Stimulated activated CD4-positive, alpha-beta T cell treated with anti-CD3 and anti-CD28 coated beads, Interleukin-1b, Interleukin-23, amount 100 ng/mL, for 48 hours (primary cell): ENCODE measurements at regions not wholly inside any gene's neighbourhood (a gene's known extent, or its start where the extent isn't known, plus 50 kb on each side); places are given as distances from the start of the nearest gene placed in this dataset.

ENCODE experiments used
- DNase-seq: peaks from one replicate; pipeline ENCODE4 v3.0.0-alpha.2; 2020

GRCh38 chr13:109669234-109669612 is 117.2 kb downstream of the IRS2 start:
- no peak for DNase-seq

- DNase-seq: no peak
These were observed 117.8 kb downstream of the IRS2 start for GRCh38 chr13:109668433-109669233.

GRCh38 chr13:109667807-109668291 is 118.5 kb downstream of the IRS2 start:
- no peak for DNase-seq

DNA sequence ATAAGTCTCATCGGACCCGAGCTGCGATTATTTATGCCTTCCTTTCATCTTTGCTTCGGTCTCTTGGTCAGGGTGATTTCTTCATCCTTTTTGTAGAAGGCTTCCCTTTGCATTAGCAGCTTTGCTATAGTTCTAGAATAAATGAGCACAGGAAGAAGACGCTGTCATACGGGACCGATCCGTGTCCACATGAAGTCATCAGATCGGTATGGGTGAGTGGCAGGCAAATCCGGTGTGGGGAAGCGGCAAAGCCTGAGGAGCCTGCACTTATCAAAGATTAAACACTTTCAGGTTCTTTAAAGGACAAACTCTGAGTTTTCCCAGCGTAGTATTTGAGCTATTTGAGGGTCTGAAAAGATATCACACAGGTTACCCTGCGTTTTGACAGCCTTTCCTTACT is 119.3 kb downstream of the IRS2 start:
- no peak for DNase-seq

DNA sequence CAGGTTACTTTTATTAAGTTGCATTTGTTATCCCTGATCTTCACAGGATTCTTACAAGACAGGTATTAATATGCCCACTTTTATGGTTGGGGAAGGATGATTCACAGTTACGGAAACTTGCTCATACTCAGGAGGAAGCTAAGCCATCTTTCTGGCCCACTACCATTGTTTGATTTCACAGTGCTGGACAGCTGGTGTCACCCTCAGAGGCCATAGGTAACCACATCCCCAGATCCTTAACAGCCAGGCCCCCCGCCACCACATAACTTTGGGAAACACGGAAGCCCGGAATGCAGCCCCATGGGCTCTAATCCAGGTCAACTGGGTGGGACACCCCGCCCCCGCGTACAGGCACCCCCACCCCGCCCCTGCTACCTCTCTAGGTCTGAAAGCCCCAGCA is 119.7 kb downstream of the IRS2 start:
- DNase-seq: no peak

DNA sequence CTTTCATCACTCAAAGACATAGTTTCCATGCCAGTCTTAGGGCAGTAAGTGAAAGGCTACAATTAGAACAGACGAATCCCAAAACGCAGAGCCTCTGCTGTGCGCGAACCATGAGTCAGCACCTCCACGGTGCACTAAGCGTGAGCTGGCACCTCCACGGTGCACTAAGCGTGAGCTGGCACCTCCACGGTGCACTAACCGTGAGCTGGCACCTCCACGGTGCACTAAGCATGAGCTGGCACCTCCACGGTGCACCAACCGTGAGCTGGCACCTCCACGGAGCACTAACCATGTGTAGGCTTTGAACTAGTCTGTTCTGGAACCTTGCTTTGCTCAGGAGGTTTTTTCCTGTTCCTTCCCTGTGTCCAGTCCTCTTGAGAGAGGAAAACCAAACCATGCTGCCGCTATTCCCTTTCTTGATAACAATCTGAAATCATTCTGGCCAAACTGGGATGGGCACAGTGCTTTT is 120.6 kb downstream of the IRS2 start:
- DNase-seq: no peak

- no peak for DNase-seq
These were observed 121.1 kb downstream of the IRS2 start for GRCh38 chr13:109665240-109665639.

- no peak for DNase-seq
These were observed 129.0 kb downstream of the IRS2 start for GRCh38 chr13:109657395-109657794.

DNA sequence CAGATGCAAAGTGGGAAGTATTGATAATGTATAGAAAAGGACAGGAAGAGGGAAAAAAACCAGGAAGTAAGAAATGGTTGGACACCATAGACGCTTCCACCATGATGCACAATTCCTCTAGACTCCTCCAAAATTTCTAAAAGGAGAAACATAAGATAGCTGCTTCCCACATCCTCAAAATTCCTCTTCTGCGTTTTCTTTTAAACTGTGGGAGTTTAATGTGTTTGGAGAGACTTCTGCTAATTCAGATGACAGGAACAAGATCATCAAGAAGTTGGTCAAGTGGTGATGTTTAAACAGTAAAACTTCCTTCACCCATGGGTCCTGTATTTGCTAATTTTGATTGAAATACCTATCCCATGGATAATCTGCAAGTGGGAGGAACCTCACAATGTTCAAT is 130.2 kb downstream of the IRS2 start:
- DNase-seq: no peak

GRCh38 chr13:109655611-109656010 is 130.8 kb downstream of the IRS2 start:
- DNase-seq: no peak

- DNase-seq: no peak
These were observed 131.2 kb downstream of the IRS2 start for GRCh38 chr13:109655206-109655600.

GRCh38 chr13:109654341-109655205 is 131.8 kb downstream of the IRS2 start:
- no peak for DNase-seq

DNA sequence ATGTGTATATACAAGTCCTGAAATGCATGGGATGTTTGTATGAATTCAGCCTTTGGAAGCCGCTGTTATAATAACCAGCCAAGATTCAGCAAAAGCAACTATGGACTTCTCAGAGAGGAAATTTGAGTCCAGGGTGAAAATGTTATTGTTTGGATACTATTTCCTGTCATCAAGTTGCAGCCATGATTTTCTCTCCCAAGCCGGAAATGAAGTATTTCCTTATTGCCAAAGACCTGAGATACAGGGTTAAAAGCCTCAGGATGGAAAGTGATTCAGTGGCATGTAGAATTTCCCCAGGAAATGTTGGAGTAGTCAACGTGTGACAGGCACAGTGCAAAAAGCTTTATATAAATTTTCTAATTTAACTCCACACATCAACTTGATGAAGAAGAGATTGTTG is 133.9 kb downstream of the IRS2 start:
- DNase-seq: no peak

GRCh38 chr13:109651854-109652253 is 134.5 kb downstream of the IRS2 start:
- no peak for DNase-seq

DNA sequence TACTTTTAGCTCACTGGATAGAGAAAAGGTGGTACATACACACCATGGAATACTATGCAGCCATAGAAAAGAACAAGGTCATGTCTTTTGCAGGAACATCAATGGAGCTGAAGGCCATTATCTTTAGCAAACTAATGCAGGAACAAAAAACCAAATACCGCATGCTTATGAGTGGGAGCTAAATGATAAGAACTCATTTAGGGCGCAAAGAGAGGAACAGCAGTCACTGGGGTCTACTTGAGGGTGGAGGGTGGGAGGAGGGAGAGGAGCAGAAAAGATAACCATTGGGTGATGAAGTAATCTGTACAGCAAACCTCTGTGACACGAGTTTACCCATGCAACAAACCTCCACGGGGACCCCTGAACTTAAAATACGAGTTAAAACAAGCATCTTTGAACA is 135.1 kb downstream of the IRS2 start:
- DNase-seq: no peak

GRCh38 chr13:109650861-109651260 is 135.5 kb downstream of the IRS2 start:
- DNase-seq: no peak

GRCh38 chr13:109649713-109650112 is 136.7 kb downstream of the IRS2 start:
- DNase-seq: no peak

DNA sequence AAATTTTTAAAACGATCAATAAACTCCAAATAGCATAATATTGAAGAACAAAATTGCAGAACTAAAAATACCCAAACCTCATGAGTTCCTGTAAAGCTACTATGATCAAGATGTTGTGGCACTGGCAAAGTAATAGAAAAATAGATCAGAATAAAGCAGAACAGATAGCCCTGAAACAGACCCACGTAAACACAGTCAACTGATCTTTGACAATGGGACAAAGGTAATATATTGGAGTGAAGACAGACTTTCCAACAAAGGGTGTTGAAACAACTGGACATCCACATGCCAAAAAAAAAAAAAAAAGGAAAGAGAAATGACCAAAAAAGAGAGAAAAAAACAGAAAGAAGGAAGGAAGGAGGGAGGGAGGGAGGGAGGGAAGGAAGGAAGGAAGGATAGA is 138.7 kb downstream of the IRS2 start:
- DNase-seq: no peak

GRCh38 chr13:109647053-109647452 is 139.3 kb downstream of the IRS2 start:
- no peak for DNase-seq

DNA sequence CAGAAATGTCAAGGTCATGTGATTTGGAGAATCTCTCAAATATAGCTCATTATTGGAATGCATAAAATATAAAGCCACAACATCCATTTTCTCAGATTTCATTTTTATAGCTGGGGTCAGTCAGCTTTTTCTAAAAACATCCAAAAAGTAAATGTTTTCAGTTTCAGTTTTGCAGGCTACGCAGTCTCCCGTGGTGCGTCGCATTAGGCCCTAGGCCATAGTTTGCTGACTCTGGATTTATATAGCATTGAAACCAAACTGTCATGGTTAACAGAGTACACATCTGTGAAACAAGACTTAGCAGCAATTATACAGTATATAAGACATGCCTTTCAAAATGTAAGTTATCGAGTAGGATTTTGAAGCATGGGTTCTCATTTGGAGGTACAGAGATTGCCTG is 140.0 kb downstream of the IRS2 start:
- no peak for DNase-seq

- no peak for DNase-seq
These were observed 140.6 kb downstream of the IRS2 start for GRCh38 chr13:109645831-109646230.

DNA sequence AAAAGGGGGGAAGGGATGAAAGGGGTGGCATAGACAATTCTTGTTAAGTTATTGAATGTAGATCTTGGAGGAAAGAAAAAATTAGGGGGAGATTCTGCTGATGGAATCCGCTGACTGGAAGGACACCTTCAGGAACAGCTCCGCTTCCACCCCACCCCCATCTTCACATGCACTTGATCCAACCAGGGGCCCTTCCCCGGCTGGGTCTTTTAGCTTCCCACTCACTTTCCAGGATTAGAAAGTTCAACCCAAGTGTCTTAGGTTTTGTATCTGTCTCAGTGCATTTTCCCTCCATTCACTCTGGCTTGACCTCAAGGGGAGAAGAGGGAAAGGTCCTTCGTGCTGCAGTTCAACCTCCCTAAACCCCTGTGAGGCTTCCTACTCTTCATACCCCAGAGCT is 141.4 kb downstream of the IRS2 start:
- DNase-seq: no peak

DNA sequence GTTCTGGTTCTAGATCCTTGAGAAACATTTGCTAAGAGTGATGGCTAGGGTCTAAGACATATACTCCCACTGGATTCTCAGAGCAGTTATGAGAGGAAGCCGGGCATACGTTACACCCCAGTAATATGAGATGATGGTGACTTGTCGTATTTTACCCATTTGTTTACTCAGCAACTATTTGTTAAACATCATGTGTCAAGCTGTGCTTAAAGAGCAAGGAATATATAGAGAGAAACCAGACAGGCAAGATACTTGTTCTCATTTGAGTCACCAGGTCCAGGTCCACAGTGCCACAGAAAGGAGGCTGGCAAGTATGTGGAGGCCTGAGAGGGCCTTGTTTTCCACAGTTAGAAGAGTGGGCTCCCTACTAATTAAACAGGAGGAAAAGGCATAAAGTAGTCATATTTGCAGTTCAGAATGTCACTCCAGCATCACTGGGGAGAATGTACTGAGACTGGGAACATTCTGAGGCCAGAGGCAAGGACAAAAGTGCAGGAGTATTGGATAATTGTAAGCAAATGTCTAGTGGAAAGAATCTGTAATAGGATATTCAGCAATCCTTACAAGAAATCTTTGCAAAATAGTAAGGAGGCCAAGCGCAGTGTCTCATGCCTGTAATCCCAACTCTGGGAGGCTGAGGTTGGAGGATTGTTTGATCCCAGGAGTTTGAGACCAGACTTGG is 142.2 kb downstream of the IRS2 start:
- no peak for DNase-seq
